ENCODE measurements at regions not wholly inside any gene's neighbourhood (a gene's known extent, or its start where the extent isn't known, plus 50 kb on each side); places are given as distances from the start of the nearest gene placed in this dataset.
"Not testable (repeated sequence)": the region's sequence is repeated elsewhere in the genome, so short reads cannot be mapped to it uniquely, and the experiment has no call there.

GRCh38 chr3:163708428-163708827 lies 1369.9 kb downstream of the SI start:
- no peak for DNase-seq
- H3K4me3 ChIP-seq, result no peak overlapping the region
- H3K9me3 ChIP-seq, result no peaks in the 10 kb centered on the region
- no peaks in the 10 kb centered on the region for H3K36me3 ChIP-seq
- no peak for TF ChIP-seq POLR2A (IDR thresholded peaks at IDR 0.05)
- TF ChIP-seq CTCF (IDR thresholded peaks at IDR 0.05 in 4 of 5, conservative IDR thresholded peaks at IDR 0.05 in 1 of 5), result no peak
- H3K4me1 ChIP-seq, result no peaks in the 10 kb centered on the region
- no peaks in the 10 kb centered on the region for H3K27me3 ChIP-seq
- no peak overlapping the region for H3K27ac ChIP-seq
- intact Hi-C loops (cut with DNase I; ENCODE audit: low total_unique reads), result no loop called here
- ATAC-seq, result no peak
- in situ Hi-C loops (cut with MboI; ENCODE audit: low sequenced_read_pairs in 4 of 4), result no loop called here

GRCh38 chr3:163707659-163708058 lies 1370.6 kb downstream of the SI start:
- in situ Hi-C loops (cut with MboI; ENCODE audit: low sequenced_read_pairs in 4 of 4) (no loop called here), intact Hi-C loops (cut with DNase I; ENCODE audit: low total_unique reads) (no loop called here)
- ATAC-seq (no peak), DNase-seq (no peak)
- Histone ChIP-seq H3K27ac (no peak overlapping the region), H3K4me1 (no peaks in the 10 kb centered on the region), H3K27me3 (no peaks in the 10 kb centered on the region), H3K4me3 (no peak overlapping the region), H3K9me3 (no peaks in the 10 kb centered on the region), H3K36me3 (no peaks in the 10 kb centered on the region)
- TF ChIP-seq CTCF (IDR thresholded peaks at IDR 0.05 in 4 of 5, conservative IDR thresholded peaks at IDR 0.05 in 1 of 5) (no peak), POLR2A (IDR thresholded peaks at IDR 0.05) (no peak)

DNA sequence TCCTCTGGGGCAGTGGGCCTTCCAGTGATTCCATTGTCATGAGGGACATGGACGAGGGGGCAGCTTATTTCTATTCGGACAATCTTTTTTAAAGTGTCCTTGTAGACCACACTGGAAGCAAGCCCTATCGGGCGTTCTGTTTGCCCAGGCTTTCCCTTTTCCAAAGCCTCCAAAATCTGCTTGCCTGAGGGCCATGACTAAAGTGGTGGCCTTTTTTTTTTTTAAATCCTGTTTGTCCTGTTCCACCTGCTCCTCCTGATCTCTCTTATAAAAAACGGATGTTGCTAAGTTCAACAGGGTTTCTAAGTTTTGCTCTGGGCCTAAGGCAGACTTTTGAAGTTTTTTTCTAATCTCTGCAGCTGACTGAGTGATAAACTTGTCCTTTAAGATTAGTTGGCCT lies 1380.1 kb downstream of the SI start:
- DNase-seq; in situ Hi-C loops (cut with MboI; ENCODE audit: low sequenced_read_pairs in 4 of 4); H3K27me3 ChIP-seq; H3K27ac ChIP-seq; H3K36me3 ChIP-seq; ATAC-seq; H3K9me3 ChIP-seq; H3K4me1 ChIP-seq; intact Hi-C loops (cut with DNase I; ENCODE audit: low total_unique reads); H3K4me3 ChIP-seq: not testable (repeated sequence)

GRCh38 chr3:163692494-163692893 lies 1385.8 kb downstream of the SI start:
- intact Hi-C loops (cut with DNase I; ENCODE audit: low total_unique reads) (no loop called here), in situ Hi-C loops (cut with MboI; ENCODE audit: low sequenced_read_pairs in 4 of 4) (no loop called here)
- Histone ChIP-seq H3K4me1 (no peaks in the 10 kb centered on the region), H3K27me3 (no peaks in the 10 kb centered on the region), H3K36me3 (no peaks in the 10 kb centered on the region), H3K27ac (no peak overlapping the region), H3K4me3 (no peak overlapping the region), H3K9me3 (peaks cover 0 to 7% (median 0%) of the 10 kb centered on the region in 3 donors)
- ATAC-seq, result no peak
- no peak for DNase-seq
- no peak for TF ChIP-seq POLR2A (IDR thresholded peaks at IDR 0.05)
- no peak for TF ChIP-seq CTCF (IDR thresholded peaks at IDR 0.05 in 4 of 5, conservative IDR thresholded peaks at IDR 0.05 in 1 of 5)

- DNase-seq (no peak), ATAC-seq (no peak)
- H3K27me3 ChIP-seq, result no peaks in the 10 kb centered on the region
- no peak overlapping the region for H3K4me3 ChIP-seq
- H3K27ac ChIP-seq, result no peak overlapping the region
- TF ChIP-seq POLR2A (IDR thresholded peaks at IDR 0.05) (no peak), CTCF (IDR thresholded peaks at IDR 0.05 in 4 of 5, conservative IDR thresholded peaks at IDR 0.05 in 1 of 5) (no peak)
- in situ Hi-C loops (cut with MboI; ENCODE audit: low sequenced_read_pairs in 4 of 4) (no loop called here), intact Hi-C loops (cut with DNase I; ENCODE audit: low total_unique reads) (no loop called here)
- no peaks in the 10 kb centered on the region for H3K36me3 ChIP-seq
- no peaks in the 10 kb centered on the region for H3K4me1 ChIP-seq
- peaks cover 0 to 7% (median 0%) of the 10 kb centered on the region in 3 donors for H3K9me3 ChIP-seq
Observed at GRCh38 chr3:163684651-163685050, 1393.6 kb downstream of the SI start.

Data from gastrocnemius medialis (tissue), 4 donors.